RCC 7860 (cell line): ENCODE measurements at regions not wholly inside any gene's neighbourhood (a gene's known extent, or its start where the extent isn't known, plus 50 kb on each side); places are given as distances from the start of the nearest gene placed in this dataset.

Experiments used
- DNase-seq: peaks from one replicate; pipeline ENCODE4 v3.0.0-alpha.2; 2015; ENCODE audit warnings: low spot score
- FAIRE-seq: peaks from 2 replicates; lab custom pipeline; 2012; peaks lifted over from hg19 to GRCh38; lab: Jason Lieb, UNC

DNA sequence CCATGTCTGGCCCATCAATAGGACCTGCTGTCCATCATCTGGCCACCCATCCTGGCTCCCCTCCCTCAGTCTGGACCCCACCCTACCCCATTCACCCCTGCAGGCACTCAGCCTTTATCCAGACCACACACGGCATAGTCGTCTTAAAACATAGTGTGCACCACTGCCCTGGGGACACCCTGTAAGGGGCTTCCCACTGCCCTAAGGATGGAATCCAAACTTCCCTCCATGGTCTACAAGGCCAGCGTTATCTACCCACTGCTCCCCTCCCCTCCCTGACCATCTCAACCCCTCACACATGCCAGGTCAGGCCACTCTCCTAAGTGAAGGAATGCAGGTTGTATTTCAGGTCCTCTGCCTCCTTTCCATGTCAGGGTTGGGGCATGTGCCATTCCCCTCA, 352.7 kb upstream of the ZNF507 start:
- DNase-seq: no peak
- FAIRE-seq: no peak

DNA sequence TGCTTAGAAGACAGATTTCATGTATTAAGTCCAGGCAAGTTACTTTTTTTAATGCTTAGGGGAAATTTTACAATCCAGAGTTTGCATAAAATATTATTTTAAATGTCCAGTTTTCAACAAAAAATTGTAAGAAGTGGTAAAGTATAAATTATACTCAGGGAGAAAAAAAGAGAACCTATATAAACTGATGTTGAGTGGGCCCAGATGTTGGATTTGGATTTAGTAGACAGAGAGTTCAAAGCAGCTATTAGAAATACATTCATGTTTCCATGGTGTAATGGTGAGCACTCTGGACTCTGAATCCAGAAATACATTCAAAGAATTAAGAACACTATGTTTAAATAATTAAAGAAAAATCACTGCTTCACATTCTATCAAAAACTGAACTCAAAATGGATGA, 349.9 kb upstream of the ZNF507 start:
- FAIRE-seq: no peak
- DNase-seq: no peak

DNA sequence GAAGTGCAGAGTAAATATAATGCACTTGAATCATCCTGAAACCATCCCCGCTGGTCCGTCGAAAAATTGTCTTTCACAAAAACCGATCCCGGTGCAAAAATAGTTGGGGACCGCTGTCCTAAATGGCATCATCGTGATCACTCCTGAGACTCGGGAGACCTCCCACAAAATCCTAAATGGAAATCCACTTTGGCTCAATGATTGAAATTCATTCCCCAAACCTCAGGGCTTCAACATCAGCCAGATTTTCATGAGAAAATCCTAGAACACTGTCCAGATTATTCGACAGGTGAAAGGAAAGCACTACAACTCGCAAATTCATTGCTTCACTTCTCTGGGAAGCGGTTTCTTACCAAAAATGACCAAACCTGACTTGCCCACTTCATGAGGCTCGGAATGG, 335.3 kb upstream of the ZNF507 start:
- no peak for DNase-seq
- no peak for FAIRE-seq

DNA sequence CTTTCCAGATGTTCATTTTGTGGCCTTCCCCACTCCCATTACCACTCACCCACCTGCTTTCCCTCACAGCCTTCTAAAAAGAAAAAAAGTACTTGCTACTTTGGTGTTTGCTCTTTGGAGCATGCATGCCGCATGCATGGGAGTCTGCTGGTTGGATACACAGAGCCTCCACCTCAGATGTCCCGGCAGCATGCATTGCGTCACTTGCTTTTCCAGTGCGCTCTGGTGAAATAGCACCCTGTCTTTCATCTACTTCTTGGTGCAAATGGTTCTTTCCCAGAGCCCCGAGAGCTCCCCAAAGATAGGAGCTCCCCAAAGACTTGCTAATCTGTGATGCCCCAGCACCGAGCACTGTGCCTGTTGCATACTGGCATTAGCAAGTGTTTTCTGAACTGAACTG, 333.2 kb upstream of the ZNF507 start:
- FAIRE-seq (no peak), DNase-seq (no peak)

DNA sequence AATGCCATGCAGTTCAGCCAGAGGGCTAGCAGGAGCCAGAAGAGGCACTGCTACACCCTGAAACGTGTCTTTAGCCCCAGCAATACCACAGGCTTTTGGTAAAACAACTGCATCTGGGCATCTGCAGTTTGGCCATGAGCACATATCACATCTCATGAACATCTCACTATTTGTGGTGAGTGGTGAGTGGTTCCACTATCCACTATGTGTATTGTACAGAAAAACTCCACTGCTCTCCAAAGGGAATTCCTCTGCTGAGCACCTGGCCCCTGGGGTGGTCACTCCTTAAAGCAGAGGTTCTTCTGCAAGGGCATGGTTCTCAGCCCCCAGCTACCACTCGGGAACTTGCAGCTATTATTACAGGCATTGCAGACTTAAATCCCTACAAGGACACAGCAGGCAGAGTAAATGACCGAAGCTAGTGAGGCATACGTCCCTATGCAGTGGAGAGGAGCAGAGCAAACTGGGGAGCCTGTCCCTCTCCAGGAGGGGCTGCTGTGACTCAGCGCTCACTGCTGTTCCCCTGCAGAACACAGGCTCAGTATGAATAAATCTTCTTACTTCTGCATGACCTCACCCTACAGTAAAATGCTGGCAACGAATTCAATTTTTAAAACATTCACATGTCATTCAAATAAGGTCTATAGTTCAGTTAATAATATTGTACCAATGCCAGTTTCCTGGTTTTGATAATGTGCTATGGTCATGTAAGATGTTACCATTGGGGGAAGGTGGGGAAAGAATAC, 332.4 kb upstream of the ZNF507 start:
- FAIRE-seq (no peak), DNase-seq (no peak)

DNA sequence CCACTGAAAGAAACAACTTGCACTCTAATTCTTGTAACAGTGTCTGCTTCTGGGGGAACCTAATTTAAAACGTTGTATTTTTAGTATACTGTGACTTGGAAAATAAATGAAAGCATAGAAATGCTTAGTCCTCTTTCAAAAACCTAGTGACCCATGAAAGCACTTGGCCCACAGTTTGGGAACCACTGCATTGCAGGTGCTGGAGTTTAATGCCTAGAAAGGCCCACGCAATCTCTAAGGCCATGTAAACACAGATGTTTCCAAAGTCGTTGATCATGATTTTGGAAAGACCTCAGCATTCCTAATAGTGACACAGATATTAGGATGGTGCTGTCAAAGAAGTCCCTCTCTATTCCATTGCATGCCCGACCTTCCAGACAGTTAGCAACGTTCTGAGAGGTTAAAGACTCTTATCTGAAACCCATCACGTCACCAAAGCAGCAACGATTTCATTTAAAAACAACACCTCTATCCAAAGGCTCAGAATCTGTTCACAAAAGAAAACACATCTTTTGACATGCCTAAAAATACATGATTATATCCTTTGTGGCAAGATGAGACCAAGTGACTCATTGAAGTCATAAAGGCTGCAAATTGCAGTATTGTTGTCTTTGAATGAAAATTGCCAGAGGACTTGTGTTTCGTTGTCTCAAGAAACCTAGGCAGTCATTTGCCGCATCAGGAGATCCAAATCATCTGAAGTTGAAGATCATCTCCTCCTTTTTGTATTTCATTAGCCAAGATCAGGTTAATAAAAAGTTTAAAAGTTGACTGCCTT, 328.0 kb upstream of the ZNF507 start:
- DNase-seq (no peak), FAIRE-seq (no peak)

DNA sequence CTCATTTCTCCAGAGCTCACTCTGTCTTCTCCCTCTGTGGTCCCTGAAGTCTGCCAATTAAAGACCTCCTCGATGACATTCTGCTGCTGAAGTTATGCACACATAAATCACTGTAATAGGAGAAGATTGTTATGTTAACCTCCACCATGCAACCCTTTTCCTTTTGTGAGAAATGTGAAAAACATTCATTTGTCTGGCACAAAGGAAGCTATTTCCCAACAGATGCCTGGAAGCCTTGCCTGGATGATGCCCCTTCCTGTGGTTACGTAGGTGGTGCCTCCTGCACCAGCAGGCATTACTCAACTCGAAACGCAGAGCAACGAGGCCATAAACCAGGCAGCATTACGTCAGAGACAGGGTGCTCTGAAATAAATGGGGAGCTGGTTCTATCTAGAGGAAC, 327.4 kb upstream of the ZNF507 start:
- FAIRE-seq: no peak
- DNase-seq: no peak

DNA sequence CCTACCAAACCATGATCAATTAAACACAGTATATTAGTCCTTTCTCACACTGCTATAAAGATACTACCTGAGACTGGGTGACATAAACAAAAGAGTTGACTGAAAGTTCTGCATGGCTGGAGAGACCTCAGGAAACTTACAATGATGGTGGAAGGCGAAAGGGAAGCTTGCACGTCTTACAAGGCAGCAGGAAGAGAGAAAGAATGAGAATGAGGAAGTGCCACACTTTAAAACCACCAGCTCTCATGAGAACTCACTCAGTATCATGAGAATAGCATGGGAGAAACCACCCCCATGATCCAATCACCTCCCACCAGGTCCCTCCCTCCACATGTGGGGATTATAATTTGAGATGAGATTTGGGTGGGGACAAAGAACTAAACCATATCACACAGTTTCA, 324.9 kb upstream of the ZNF507 start:
- DNase-seq (no peak), FAIRE-seq (no peak)

DNA sequence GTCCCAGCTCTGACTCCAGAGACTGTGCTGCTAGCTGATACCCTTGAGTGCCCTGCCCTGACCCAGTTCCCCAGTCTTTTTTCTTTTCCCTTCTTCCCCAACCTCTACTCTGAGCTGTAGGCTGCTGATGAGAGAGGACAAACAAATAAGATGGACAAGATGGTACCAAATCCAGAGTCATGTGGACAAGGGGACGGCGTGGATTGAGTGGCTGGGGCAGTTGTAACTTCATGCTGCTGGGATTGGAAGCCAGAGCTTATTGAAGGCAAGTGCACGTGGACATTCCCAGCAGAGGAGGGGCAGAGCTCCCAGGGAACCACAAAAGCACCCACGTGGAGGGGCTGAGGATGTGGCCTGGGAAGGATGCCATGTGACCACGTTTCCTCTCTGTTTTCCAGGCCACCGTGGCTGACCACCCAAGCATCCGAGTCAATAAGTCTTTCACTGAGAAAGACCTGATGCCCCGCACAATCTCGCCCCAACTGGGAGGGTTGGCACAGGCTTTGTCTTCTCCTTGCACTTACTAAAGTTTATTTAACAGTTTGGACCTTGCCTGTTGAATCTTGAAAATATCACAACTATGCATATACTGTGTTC, 323.3 kb upstream of the ZNF507 start:
- DNase-seq: no peak
- no peak for FAIRE-seq

DNA sequence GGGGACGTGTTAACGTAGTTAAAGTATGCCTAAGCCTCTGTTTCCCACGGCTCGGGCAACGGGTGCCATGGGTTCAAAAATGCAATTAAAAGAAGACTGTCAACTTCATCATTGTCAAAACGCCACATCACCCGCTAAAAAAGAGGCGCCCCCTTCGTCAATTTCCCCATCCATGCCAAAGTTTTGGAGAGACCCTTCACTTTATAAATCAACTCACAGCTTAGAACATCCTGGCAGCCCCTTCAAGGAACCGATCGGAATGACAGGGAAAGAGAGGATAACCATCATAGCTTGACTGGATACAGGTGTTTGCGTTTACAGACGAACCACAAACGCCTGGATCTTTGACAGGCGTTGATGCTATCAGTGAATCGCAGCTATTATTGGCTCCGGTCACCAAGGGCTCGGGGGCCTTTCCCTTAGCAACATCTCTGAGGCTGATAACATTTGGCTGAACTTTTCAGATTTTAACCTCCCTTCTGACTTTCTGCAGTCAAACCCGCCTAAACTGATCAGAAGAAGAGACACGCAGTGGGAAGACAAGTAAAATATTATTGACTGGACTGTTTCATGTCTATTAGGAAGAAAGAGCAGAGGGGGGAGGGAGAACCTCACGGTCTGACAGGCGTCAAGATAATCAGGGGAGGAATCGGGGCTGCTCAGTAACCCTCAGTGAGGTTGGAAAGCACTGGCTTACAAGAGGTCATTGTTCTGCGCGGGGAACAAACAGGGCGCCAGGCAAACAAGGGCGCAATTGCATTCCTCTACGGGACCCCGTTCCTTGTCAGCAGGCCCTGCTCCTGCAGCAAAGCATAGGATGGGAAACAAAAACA, 322.5 kb upstream of the ZNF507 start:
- DNase-seq (no peak), FAIRE-seq (no peak)

DNA sequence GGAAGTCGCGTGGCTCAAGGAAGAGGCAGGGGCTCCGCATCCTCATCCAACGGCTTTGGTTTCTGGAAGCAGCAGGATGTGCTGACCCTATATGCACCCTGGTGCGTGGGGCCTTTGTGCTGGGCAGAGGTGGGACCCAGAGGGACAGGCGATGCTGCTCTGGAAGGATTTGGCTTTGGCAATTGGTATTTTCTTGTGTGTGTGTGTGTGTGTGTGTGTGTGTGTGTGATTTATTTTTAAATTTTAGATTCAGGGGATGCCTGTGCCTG, 321.9 kb upstream of the ZNF507 start:
- FAIRE-seq (no peak), DNase-seq (no peak)

DNA sequence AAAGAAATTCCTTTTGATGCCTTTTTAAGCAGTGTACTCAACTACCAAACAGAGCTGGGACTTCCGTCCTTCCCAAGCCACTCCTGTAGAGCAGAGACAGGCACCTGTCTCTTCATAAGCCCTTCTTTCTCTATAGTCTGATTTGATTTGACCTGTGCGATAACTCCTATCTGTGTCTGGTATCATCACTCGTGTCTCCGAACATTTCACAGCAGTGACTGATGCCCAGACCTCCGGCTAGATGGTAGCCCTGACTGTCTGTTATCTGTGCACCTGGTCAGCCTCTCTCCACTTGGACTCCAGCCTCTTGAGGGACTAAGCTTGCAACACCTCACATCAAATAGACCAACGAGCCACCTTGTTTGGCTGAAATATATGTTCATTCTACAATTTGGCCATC, 316.2 kb upstream of the ZNF507 start:
- DNase-seq (no peak), FAIRE-seq (no peak)

DNA sequence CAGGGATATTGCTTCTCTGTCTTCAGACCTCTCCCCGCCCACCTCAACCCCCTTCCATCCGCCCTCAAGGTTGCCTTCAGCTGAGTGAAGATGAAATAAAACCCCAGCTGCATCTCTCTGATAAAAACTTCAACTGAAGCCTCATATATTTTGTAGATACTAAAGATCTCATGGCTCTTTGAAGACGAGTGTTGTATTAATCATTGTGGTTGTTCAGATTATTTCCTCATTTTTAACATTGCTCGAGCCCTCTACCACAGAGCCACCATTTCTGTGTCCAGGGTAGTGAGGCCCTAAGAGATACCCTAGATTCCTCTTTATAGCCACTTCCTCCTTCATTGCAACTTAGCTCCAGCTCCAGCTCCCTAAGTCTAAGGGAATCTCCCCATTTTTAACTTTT, 312.8 kb upstream of the ZNF507 start:
- DNase-seq (no peak), FAIRE-seq (no peak)

DNA sequence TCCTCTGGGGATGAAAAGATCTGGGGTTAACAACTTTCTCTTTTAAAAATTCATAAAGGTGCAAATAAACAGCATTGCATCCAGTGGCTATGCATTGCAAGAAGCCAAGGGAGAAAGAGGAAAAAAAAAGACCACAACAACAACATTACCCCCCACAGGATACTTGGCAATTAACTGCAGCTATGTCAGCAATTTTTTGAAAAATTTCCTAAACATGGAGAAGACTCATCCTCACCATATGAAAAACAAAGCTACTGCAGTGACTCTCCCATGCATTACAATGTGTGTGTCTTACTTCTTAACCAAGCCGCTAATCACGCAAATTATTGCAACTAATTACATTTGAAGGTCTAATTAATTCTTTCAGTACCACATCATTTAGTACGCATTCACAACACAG, 309.8 kb upstream of the ZNF507 start:
- FAIRE-seq: no peak
- DNase-seq: no peak

DNA sequence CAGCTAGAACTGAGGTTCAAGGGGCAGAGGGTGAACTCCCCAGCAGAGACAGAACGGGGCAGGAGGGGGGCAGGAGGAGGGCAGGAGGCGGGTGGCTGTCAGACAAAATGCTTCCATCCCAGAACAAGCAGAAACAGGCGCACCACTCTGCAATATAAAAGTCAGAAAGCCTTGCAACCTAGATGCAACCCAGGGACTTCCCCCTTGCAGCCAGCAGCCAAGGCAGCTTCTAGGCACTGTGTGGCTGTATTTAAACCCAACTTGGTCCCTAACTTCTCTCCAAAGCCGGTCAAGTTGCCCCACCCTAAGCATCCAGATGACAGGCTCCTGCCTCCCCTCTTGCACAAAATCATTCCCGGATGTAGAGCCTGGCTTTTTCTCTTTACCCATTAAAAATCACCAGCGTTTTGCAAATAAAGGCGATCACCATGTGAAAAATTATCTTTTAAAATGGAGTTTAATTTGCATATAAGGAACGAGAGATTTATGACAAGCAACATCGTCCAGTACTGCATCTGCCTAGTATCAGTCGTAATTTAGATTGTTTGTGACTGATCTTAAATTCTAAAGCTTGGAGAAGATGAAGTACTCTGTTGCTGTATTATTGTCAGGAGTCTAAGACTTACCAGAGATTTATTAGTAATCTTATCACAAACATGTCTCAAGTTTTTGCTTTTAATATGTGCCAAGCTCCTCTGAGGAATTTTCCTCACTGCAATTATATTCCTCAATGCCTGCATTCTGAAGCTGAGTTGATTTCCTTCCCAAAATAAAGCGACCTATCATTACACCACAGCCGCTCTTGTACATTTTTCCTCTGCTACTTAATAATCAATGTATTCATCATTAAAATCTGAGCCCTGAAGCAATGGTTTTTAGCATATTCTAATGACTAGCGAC, 307.1 kb upstream of the ZNF507 start:
- FAIRE-seq (no peak), DNase-seq (no peak)

DNA sequence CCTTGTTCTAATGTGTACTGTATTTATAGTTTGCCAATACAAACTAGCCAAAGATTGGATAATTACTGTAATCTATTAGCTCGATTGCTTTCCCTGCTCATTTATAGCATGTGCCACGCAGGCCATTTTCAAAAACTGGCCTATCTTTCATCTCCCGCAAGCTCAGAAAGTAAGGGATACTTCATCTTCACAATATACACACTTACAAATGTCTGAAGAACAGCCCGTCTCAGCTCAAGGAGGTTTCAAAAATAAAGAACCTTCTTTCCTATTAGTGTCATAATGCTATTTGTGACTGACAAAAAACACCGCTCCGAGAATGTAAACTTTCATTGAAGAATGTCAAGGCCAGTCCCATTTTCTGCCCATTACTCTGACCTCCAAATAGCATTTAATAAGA, 306.4 kb upstream of the ZNF507 start:
- DNase-seq (no peak), FAIRE-seq (no peak)

DNA sequence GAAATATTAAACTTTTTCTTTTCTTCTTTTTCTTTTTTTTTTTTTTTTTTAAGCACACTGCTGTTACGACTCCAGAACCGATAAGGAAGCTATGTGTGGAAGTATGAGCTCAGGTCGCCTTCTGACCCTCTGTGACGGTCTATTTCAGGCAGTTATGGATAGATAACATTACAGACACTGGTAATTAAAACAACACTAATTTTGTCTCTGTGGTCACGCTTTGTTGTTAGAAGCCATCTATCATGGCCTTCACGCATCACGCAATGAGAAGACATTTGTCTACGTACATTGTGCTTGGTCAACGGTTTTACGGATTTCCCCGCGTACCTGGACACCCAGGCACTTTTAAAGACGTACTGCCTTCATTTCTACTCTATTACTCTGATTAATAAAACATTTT, 306.0 kb upstream of the ZNF507 start:
- DNase-seq: no peak
- FAIRE-seq: no peak

DNA sequence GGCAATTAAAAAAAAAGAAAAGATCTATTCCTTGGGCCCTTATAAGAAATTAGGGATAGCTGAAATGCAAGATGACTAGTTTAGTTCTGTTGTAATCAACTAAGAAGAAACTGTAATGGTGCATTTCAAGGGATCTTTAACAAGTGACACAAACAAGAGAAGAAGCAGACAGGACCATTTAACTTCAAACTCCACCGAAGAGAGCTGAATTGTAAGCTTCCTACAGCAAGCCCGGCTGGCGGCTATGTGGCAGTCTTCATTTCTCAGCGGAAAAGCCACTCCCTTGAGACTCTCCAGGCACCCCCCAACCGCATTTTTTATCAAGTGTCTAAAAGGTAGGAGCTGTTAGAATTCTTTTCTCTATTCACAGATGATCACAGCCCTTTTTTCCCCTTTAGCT, 305.2 kb upstream of the ZNF507 start:
- no peak for DNase-seq
- FAIRE-seq: no peak

DNA sequence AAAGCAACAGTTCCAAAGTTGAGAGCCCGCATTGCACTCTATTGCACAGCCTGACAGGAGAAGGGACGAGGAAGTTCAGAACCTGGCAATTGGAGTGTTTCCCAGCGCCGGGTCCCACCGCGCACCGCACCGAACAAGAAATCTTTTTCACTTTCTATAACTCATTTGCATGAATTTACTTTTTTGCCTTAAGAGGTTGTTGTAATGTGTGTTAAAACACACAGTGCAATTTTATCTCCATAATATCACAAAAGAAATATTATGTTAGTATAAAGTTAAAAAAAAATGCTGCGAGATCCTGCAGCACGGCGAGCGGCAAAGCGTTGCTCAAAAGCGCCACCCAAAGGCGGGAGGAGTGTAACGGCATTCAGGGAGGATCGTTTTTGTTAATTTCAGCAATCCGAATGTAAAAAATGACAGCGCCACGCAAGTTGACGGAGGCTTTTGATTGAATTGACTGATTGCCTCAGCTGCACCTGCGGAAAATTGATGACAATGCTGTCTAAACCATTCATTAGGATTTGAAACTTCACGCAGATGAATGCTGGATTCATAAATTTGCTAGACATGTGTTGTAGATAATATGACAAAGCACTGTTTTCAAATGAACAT, 303.6 kb upstream of the ZNF507 start:
- DNase-seq (no peak), FAIRE-seq (no peak)

DNA sequence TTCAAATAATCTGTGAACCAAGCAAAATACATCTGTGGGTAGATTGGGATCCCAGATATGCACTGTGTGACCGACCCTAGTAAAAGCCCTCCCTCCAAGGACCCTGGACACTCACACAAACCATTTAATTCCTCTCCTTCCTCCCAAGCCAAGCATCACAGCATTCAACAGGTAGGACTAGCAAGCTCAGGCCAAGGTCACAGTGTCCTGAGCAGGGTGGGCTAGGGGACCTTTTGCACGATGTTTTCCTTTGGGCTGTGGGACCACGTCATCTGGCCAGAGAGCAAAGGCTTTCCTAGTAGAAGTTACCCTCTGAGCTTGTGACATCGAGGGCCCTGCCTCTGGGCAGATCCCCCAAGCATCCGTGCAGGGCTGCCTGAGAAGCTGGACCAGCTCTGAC, 297.6 kb upstream of the ZNF507 start:
- DNase-seq (no peak), FAIRE-seq (no peak)
